DMS114 treated with DMSO at 0.1 percent for 48 hours (cell line): ENCODE measurements at regions not wholly inside any gene's neighbourhood (a gene's known extent, or its start where the extent isn't known, plus 50 kb on each side); places are given as distances from the start of the nearest gene placed in this dataset.

Source experiments
- DNase-seq: peaks from one replicate; lab custom pipeline; 2025; ENCODE audit not compliant: unreplicated experiment; lab: John Stamatoyannopoulos, UW

- DNase-seq, result no peak
Observed at GRCh38 chr15:93219859-93220420, 130.9 kb upstream of the RGMA start.

GRCh38 chr15:93217343-93217742, 128.3 kb upstream of the RGMA start:
- DNase-seq, result no peak

GRCh38 chr15:93214106-93214505, 125.1 kb upstream of the RGMA start:
- DNase-seq, result no peak

- no peak for DNase-seq
Observed at GRCh38 chr15:93213281-93213680, 124.3 kb upstream of the RGMA start.

DNA sequence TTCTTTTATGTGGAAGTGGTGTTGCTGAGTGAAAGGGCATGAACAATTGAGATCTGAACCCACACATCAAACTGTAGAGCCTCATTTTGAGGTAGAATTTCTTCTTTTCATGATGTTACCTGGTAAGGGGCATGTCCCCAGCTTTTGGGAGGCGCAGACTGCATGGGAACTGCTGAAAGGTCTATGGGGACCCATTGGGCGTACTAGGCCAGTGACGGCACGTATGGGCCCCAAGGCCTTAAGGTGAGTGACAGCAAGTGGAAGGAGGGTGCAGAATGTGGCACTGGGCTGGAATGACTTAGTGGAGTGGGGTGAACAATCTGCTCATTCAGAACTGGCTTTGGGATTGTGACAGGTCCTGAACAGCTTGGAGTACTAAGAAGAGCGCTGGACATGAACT, 123.6 kb upstream of the RGMA start:
- no peak for DNase-seq

DNA sequence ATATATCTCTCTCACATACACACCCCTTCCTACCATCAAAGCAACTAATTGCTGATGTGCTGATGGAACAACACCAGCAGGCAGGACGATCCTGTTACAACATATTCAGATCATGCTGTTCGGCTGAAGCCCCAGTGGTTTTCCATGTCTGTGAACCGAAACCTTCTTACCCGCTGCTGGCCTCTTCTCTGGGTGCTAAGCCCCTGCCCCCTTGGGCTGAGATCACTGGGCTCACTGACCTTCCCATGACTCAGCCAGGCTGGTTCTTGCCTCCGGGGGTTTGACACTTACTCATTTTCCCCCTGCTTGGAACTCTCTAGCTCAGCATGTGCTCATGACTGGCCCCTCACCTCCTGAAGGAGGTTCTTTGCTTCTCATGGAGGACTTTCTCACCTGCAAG, 122.0 kb upstream of the RGMA start:
- no peak for DNase-seq

- DNase-seq, result no peak
Observed at GRCh38 chr15:93209690-93210445, 120.9 kb upstream of the RGMA start.

DNA sequence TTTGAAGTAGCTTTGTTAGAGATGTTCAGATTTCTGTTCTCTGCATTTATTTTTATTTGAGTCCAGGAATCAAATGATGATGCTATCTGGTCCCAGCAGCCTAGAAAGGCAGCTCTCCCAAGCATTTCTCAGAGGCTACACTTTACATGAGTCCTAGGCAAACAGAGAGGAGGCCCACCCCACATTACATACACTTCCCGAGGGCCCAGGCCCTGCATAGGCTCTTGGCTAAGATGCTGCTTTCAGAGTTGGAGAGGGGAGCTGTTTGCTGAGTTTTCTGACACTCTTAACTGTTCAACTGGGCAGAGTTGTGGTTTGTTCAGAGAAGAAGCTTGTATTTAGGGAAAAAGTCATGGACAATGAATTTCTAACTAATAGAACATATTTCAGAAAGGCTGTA, 117.9 kb upstream of the RGMA start:
- no peak for DNase-seq

GRCh38 chr15:93205413-93205812, 116.4 kb upstream of the RGMA start:
- DNase-seq, result no peak

- no peak for DNase-seq
Observed at GRCh38 chr15:93203036-93203435, 114.0 kb upstream of the RGMA start.

- DNase-seq, result no peak
Observed at GRCh38 chr15:93202405-93202804, 113.4 kb upstream of the RGMA start.

DNA sequence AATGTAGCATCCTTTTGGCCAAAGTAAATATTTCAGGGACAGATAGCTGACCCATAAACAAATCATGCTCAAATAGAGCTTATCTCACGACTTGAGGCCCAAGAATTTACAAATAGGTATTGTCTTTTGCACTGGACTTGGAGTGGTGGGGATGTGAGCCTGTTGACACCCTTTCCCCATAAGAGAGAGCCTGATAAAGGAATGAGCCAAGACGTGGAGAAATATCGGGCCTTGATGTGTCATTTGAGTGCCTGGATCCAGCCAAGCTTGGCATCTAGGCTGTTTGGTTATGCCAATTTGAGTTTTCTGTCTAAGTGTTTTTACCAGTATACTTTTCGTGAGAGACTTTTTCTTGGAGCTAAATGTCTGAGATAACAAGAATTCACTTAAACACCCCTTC, 112.9 kb upstream of the RGMA start:
- no peak for DNase-seq

DNA sequence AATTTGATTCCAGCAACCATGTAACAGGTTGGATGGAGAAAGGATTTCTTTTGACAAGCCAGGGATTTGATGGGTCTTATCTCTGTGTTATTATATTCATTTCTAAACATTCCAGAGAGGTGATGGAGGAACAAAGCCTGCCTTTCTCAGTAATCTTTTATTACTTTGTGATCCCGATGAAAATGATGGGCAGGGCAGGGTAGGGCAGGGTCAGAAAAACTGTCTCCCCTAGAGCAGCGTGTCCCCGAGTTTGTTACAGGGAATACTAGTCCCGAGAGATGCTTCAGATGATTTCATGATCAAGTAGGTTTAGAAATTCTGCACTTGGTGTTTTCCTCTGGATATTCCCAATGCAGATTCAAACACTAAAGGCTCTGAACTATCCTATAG, 111.8 kb upstream of the RGMA start:
- DNase-seq, result no peak

- no peak for DNase-seq
Observed at GRCh38 chr15:93200081-93200836, 111.2 kb upstream of the RGMA start.

DNA sequence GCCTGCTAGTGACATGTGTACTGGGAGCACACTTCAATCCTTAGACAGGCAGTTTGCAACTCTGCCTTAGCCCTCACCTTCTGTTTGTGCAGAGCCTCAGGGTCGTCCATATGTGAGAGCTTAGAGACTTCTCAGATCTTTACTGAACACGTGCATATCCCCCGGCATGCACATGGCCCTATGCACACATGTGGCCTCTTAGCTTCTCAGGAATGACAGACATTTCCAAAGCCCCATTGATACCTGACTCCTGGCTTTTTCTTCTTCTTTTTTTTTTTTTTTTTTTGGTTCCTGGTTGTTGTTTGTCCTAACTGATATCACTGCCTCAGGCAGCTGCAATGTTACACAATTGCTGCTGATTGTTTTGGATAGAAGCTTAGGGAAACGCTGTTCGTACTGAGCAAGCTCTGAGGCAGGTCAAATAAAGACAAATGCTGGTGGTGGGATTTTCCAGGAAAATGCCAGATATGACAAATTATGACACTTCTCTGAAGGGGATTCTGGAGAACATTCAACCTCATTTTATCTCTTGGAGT, 107.2 kb upstream of the RGMA start:
- no peak for DNase-seq

DNA sequence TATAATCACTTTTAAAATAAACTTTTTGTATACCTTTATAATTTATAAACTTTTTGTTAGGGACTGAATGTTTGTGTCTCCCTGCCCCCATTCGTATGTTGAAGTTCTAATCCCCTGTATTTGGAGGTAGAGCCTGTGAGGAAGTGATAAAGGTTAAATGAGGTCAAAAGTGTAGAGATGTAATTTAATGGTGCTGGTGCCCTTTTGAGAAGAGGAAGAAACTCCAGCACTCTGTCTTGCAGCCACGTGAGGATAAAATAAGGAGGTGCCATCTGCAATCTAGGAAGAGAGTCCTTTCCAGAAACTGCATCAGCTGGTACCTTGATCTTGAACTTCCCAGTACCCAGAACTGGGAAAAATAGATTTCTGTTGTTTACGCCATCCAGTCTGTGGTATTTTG, 106.1 kb upstream of the RGMA start:
- no peak for DNase-seq

- DNase-seq, result no peak
Observed at GRCh38 chr15:93190238-93190637, 101.2 kb upstream of the RGMA start.

- no peak for DNase-seq
Observed at GRCh38 chr15:93189561-93189960, 100.5 kb upstream of the RGMA start.

GRCh38 chr15:93188236-93188635, 99.2 kb upstream of the RGMA start:
- no peak for DNase-seq

- DNase-seq, result no peak
Observed at GRCh38 chr15:93185796-93186195, 96.8 kb upstream of the RGMA start.

DNA sequence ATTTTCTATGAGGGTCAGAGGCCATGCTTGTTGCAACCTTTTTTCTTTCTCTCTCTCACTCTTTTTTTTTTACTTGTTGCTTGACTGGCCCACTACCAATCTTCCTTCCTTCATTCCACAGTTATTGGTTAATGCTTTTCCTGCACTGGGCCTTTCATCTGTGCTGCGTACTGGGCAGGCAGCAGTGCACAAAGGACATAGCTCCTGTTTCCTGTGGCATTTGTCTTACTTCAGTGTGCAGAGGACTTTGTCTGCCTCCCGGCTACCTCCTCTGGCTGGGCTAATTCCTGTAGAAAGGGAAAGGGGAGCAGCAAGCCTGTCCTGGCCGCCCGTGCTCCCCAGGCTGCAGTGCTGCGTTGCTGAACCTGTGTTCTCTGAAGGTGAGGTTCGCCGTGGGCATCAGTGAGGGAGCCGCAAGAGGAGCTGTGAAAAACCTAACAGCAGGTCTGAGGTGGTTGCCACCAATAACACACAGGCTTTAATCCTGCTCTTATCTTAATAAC, 93.7 kb upstream of the RGMA start:
- DNase-seq, result no peak

DNA sequence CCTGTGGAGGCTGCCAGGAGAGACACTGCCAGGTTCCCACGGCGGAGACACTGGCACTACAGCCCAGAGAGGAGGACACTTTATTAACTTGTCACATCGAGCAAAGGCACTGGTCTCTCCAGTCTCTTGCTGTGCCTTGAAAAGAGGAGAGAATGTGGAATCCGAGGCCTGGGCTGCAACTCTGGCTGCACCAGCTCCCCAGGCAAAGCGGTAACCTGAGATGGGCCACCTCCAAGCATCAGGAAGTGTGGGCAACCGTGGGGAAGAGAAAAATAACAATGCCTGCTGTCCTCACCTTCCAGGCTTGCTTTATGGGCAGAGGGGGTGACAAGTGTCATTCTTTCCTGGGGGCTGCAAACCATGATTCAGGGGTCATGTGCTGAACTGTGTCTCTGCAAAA, 91.6 kb upstream of the RGMA start:
- no peak for DNase-seq
